ENCODE measurements at regions not wholly inside any gene's neighbourhood (a gene's known extent, or its start where the extent isn't known, plus 50 kb on each side); places are given as distances from the start of the nearest gene placed in this dataset.

GRCh38 chr1:229217716-229218115, 53.2 kb upstream of the RAB4A start:
- H3K9me3 ChIP-seq (ENCODE audit: control insufficient read depth in 2 of 2, low read length in 2 of 2) = no peaks in the 10 kb centered on the region
- no peak overlapping the region for H3K9ac ChIP-seq (ENCODE audit: low read depth in 1 of 2, low read length in 2 of 2)
- H3K4me1 ChIP-seq (ENCODE audit: control insufficient read depth in 2 of 2, insufficient read depth in 2 of 2, low read length in 2 of 2) = peaks cover 0 to 14% of the 10 kb centered on the region in 2 donors
- no peak overlapping the region for H3K4me3 ChIP-seq (ENCODE audit: low read length in 2 of 2)
- H3K36me3 ChIP-seq (ENCODE audit: control insufficient read depth in 2 of 2, insufficient read depth in 2 of 2, low read length in 2 of 2) = no peaks in the 10 kb centered on the region
- H3K27ac ChIP-seq (ENCODE audit: low read depth in 2 of 2, low read length in 2 of 2) = no peak overlapping the region
- H3K27me3 ChIP-seq (ENCODE audit: control insufficient read depth in 2 of 2, insufficient read depth in 2 of 2, low read length in 2 of 2) = no peaks in the 10 kb centered on the region

GRCh38 chr1:229218612-229219025, 52.3 kb upstream of the RAB4A start:
- Histone ChIP-seq H3K9me3 (ENCODE audit: control insufficient read depth in 2 of 2, low read length in 2 of 2) (no peaks in the 10 kb centered on the region), H3K4me3 (ENCODE audit: low read length in 2 of 2) (no peak overlapping the region), H3K27ac (ENCODE audit: low read depth in 2 of 2, low read length in 2 of 2) (no peak overlapping the region), H3K27me3 (ENCODE audit: control insufficient read depth in 2 of 2, insufficient read depth in 2 of 2, low read length in 2 of 2) (no peaks in the 10 kb centered on the region), H3K9ac (ENCODE audit: low read depth in 1 of 2, low read length in 2 of 2) (no peak overlapping the region), H3K4me1 (ENCODE audit: control insufficient read depth in 2 of 2, insufficient read depth in 2 of 2, low read length in 2 of 2) (peaks cover 0 to 14% of the 10 kb centered on the region in 2 donors), H3K36me3 (ENCODE audit: control insufficient read depth in 2 of 2, insufficient read depth in 2 of 2, low read length in 2 of 2) (no peaks in the 10 kb centered on the region)

- Histone ChIP-seq H3K4me3 (ENCODE audit: low read length in 2 of 2) (no peak overlapping the region), H3K27ac (ENCODE audit: low read depth in 2 of 2, low read length in 2 of 2) (peak overlapping the region; percentile 75 to 91), H3K27me3 (ENCODE audit: control insufficient read depth in 2 of 2, insufficient read depth in 2 of 2, low read length in 2 of 2) (no peaks in the 10 kb centered on the region), H3K9me3 (ENCODE audit: control insufficient read depth in 2 of 2, low read length in 2 of 2) (no peaks in the 10 kb centered on the region), H3K9ac (ENCODE audit: low read depth in 1 of 2, low read length in 2 of 2) (no peak overlapping the region), H3K36me3 (ENCODE audit: control insufficient read depth in 2 of 2, insufficient read depth in 2 of 2, low read length in 2 of 2) (no peaks in the 10 kb centered on the region), H3K4me1 (ENCODE audit: control insufficient read depth in 2 of 2, insufficient read depth in 2 of 2, low read length in 2 of 2) (peaks cover 10 to 24% of the 10 kb centered on the region in 2 donors)
Measured at GRCh38 chr1:229220163-229220846, 50.6 kb upstream of the RAB4A start.

GRCh38 chr1:229221106-229222019, 49.5 kb upstream of the RAB4A start:
- Histone ChIP-seq H3K36me3 (ENCODE audit: control insufficient read depth in 2 of 2, insufficient read depth in 2 of 2, low read length in 2 of 2) (no peaks in the 10 kb centered on the region), H3K27ac (ENCODE audit: low read depth in 2 of 2, low read length in 2 of 2) (peak overlapping the region; percentile 75 to 91), H3K27me3 (ENCODE audit: control insufficient read depth in 2 of 2, insufficient read depth in 2 of 2, low read length in 2 of 2) (no peaks in the 10 kb centered on the region), H3K4me1 (ENCODE audit: control insufficient read depth in 2 of 2, insufficient read depth in 2 of 2, low read length in 2 of 2) (peaks cover 13 to 28% of the 10 kb centered on the region in 2 donors), H3K9me3 (ENCODE audit: control insufficient read depth in 2 of 2, low read length in 2 of 2) (no peaks in the 10 kb centered on the region), H3K9ac (ENCODE audit: low read depth in 1 of 2, low read length in 2 of 2) (peak overlapping the region in 1 of 2 donors; percentile 53), H3K4me3 (ENCODE audit: low read length in 2 of 2) (peak overlapping the region; percentile 14 to 19)
